Natural killer cell (primary cell): ENCODE measurements at regions not wholly inside any gene's neighbourhood (a gene's known extent, or its start where the extent isn't known, plus 50 kb on each side); places are given as distances from the start of the nearest gene placed in this dataset.

ENCODE experiments used
- ATAC-seq, 3 donors: fragments of 150-1000 bp in 2 of 3; fragments of 200-7000 bp in 1 of 3; cut with Tn5 transposase; 1 replicate in 1 of 3; 2 replicates in 2 of 3; pipeline ENCODE4 v1.10.0; 2021; ENCODE audit warnings: mild to moderate bottlenecking in 2 of 3, moderate library complexity in 2 of 3
- DNase-seq, 2 donors: peaks; one replicate each; pipeline versions ENCODE4 v3.0.0 to v3.0.0-alpha.2; 2013 to 2021; ENCODE audit warnings: mixed read lengths in 1 of 2
- H3K27ac ChIP-seq: one replicate; pipeline ENCODE4 v1.5.1; 2013; ENCODE audit warnings: mild to moderate bottlenecking, low read length
- H3K27me3 ChIP-seq: one replicate; pipeline ENCODE4 v1.6.1; 2013; ENCODE audit warnings: low read length; ENCODE audit not compliant: control insufficient read depth, insufficient read depth
- H3K36me3 ChIP-seq: one replicate; pipeline ENCODE4 v1.6.1; 2013; ENCODE audit warnings: low read length; ENCODE audit not compliant: control insufficient read depth, insufficient read depth
- H3K4me1 ChIP-seq: one replicate; pipeline ENCODE4 v1.6.1; 2013; ENCODE audit warnings: low read length; ENCODE audit not compliant: control insufficient read depth, insufficient read depth
- H3K4me3 ChIP-seq: one replicate; pipeline ENCODE4 v1.5.1; 2013; ENCODE audit warnings: low read length
- H3K9me3 ChIP-seq: one replicate; pipeline ENCODE4 v1.6.1; 2013; ENCODE audit warnings: low read length; ENCODE audit not compliant: control insufficient read depth, insufficient read depth
- H3K27ac Mint-ChIP-seq, 2 donors: one replicate each; pipeline ENCODE4 v1.8.0; 2022; ENCODE audit warnings: mild to moderate bottlenecking in 2 of 2, mixed read lengths in 2 of 2, moderate library complexity in 1 of 2
- H3K27me3 Mint-ChIP-seq, 2 donors: one replicate each; pipeline ENCODE4 v1.8.0; 2022; ENCODE audit warnings: low read depth in 2 of 2, mixed read lengths in 2 of 2
- H3K36me3 Mint-ChIP-seq: one replicate; pipeline ENCODE4 v1.8.0; 2022; ENCODE audit warnings: mixed read lengths
- H3K4me1 Mint-ChIP-seq, 2 donors: one replicate each; pipeline ENCODE4 v1.8.0; 2022; ENCODE audit warnings: mixed read lengths in 2 of 2
- H3K4me3 Mint-ChIP-seq: one replicate; pipeline ENCODE4 v1.8.0; 2022; ENCODE audit warnings: mild to moderate bottlenecking, moderate library complexity, mixed read lengths
- H3K9me3 Mint-ChIP-seq, 2 donors: one replicate each; pipeline ENCODE4 v1.8.0; 2022; ENCODE audit warnings: mixed read lengths in 2 of 2
- WGBS: methylation state at CpG from one replicate; pipeline ENCODE4 v1.1.7; 2013; ENCODE audit warnings: missing lambda C conversion rate; ENCODE audit not compliant: insufficient coverage; 5-methylcytosine and 5-hydroxymethylcytosine counted together
- intact Hi-C: fragments of 100-400 bp; cut with micrococcal nuclease; formaldehyde crosslinking; loops from one replicate; pipeline ENCODE4 v1.14.2; 2022
- TF ChIP-seq, protein P1 (sequence below): fragments of 200-600 bp; IDR thresholded peaks from one replicate; pipeline ENCODE4 v1.8.0; 2022; ENCODE audit warnings: antibody characterized with exemption

DNA sequence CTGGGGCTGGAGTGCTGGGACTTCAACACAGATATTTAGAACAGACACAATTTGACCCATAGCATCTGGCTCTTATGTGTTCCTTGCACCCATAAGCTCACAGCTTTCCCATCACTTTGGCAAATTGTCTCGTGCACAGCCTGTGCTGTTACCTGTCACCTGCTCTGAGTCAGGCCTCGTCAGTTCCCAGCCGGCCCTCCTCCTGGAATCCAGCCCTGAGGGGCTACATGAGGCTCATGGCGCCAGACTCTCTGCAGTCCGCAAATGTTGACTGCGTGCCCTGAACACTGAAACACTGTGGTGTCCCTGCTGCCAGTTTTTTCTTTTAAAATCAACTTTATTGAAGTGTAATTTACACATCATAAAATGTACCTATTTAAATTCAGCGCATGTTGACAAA, 65.4 kb upstream of the BZW1 start:
- Histone ChIP-seq H3K4me1 (no peaks in the 10 kb centered on the region), H3K36me3 (no peaks in the 10 kb centered on the region), H3K4me3 (no peak overlapping the region), H3K27me3 (no peaks in the 10 kb centered on the region), H3K9me3 (no peaks in the 10 kb centered on the region), H3K27ac (no peak overlapping the region)
- intact Hi-C loops, result no loop called here
- TF ChIP-seq, protein P1, sequence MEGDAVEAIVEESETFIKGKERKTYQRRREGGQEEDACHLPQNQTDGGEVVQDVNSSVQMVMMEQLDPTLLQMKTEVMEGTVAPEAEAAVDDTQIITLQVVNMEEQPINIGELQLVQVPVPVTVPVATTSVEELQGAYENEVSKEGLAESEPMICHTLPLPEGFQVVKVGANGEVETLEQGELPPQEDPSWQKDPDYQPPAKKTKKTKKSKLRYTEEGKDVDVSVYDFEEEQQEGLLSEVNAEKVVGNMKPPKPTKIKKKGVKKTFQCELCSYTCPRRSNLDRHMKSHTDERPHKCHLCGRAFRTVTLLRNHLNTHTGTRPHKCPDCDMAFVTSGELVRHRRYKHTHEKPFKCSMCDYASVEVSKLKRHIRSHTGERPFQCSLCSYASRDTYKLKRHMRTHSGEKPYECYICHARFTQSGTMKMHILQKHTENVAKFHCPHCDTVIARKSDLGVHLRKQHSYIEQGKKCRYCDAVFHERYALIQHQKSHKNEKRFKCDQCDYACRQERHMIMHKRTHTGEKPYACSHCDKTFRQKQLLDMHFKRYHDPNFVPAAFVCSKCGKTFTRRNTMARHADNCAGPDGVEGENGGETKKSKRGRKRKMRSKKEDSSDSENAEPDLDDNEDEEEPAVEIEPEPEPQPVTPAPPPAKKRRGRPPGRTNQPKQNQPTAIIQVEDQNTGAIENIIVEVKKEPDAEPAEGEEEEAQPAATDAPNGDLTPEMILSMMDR, result no peak
- Mint-ChIP-seq H3K4me3 (no peak overlapping the region), H3K9me3 (no peaks in the 10 kb centered on the region), H3K36me3 (no peaks in the 10 kb centered on the region), H3K4me1 (no peaks in the 10 kb centered on the region), H3K27ac (no peak overlapping the region), H3K27me3 (no peaks in the 10 kb centered on the region)
- ATAC-seq (no peak), DNase-seq (no peak)
- 90% methylated on average over 7 of the region's 7 CpGs for WGBS

DNA sequence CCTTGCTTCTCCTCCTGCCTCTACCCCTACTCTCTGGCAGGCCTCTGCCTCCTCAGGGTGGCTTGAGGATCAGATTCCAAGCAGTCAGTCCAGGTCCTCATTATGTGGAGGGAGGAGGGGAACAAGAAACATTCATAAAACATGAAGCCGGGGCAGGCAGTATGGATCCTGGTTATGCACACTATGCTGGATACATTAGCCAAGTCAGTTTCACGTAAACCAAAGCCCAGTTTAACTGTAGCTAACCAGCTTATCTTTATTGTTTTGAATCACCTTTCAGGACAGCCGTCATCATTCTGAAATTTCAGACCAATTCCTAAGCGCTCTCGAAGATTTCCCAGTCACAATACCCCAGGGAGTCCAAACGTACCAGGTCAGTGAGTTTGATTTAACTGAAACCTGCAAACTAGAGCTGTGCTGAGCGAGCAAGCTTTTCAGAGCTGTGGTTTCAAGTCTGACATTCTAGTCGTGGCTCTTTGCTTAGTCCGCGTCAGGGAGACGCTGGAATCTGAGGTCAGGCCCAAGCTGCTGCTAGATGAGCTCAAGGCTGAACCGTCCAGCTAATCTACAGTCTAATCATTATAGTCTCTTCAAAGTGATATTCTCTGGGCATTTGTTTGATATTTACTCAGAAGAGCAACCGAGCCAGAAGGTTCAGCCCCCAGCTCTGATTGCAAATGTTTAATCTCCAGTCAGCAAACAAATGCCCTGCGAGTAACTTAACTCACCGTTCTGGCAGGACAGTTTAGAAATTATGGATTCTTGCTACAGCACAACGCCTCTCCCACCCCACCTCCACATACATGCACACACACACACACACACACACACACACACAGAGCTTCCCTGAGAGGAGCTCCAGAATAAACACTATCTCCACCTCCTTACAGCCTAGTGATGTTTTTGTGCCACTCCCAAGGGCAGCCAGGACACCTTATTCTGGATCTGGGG, 63.8 kb upstream of the BZW1 start:
- ATAC-seq, result no peak
- WGBS, result 84% methylated on average over 16 of the region's 16 CpGs
- H3K27ac Mint-ChIP-seq, result no peak overlapping the region

DNA sequence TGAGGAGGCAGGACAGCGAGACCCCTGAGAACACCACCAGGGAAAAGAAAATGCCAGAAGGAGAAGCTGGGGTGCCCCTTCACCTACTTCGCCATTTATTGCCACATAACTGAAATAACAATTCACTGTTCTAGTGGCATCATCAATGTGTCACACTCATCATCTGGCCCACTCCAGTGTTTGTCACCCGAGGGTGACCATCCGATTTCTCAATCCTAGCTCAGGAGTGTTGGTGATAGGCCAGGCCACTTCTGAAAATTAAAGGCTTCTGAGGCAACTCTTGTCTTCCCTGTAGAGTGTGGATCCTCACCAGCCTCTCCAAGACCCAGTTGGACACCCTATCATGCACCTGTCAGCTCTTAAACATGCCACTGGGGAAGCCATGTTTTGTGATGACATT, 62.9 kb upstream of the BZW1 start:
- 96% methylated on average over 4 of the region's 4 CpGs for WGBS
- Mint-ChIP-seq H3K36me3 (no peaks in the 10 kb centered on the region), H3K9me3 (no peaks in the 10 kb centered on the region), H3K4me1 (no peaks in the 10 kb centered on the region), H3K27ac (no peak overlapping the region), H3K4me3 (no peak overlapping the region), H3K27me3 (peaks cover 0 to 6% of the 10 kb centered on the region in 2 donors)
- no peak overlapping the region for H3K4me3 ChIP-seq
- no peaks in the 10 kb centered on the region for H3K4me1 ChIP-seq
- intact Hi-C loops, result no loop called here
- H3K9me3 ChIP-seq, result no peaks in the 10 kb centered on the region
- TF ChIP-seq, protein P1, result no peak
- no peaks in the 10 kb centered on the region for H3K36me3 ChIP-seq
- no peaks in the 10 kb centered on the region for H3K27me3 ChIP-seq
- ATAC-seq, result no peak
- DNase-seq, result no peak
- no peak overlapping the region for H3K27ac ChIP-seq

More for the DNA sequence above, 63.8 kb upstream of the BZW1 start:
- Histone ChIP-seq H3K4me1 (no peaks in the 10 kb centered on the region), H3K27me3 (no peaks in the 10 kb centered on the region), H3K9me3 (no peaks in the 10 kb centered on the region), H3K36me3 (no peaks in the 10 kb centered on the region), H3K4me3 (no peak overlapping the region), H3K27ac (no peak overlapping the region)
- no peaks in the 10 kb centered on the region for H3K36me3 Mint-ChIP-seq
- intact Hi-C loops, result no loop called here
- H3K9me3 Mint-ChIP-seq, result no peaks in the 10 kb centered on the region
- TF ChIP-seq, protein P1, result no peak
- H3K4me1 Mint-ChIP-seq, result no peaks in the 10 kb centered on the region
- peaks cover 0 to 4% of the 10 kb centered on the region in 2 donors for H3K27me3 Mint-ChIP-seq
- H3K4me3 Mint-ChIP-seq, result no peak overlapping the region
- DNase-seq, result no peak
